AG04449 (cell line): ENCODE measurements at regions not wholly inside any gene's neighbourhood (a gene's known extent, or its start where the extent isn't known, plus 50 kb on each side); places are given as distances from the start of the nearest gene placed in this dataset.

ENCODE experiments used
- CTCF ChIA-PET: fragments of 350-600 bp; formaldehyde crosslinking; extraction: SDS; loops from one replicate; lab custom pipeline; 2021; ENCODE audit warnings: antibody characterized with exemption; lab: Yijun Ruan, JAX
- POLR2A ChIA-PET: fragments of 400-600, 350-600 bp; formaldehyde crosslinking; extraction: SDS; loops from one replicate; lab custom pipeline; 2020; ENCODE audit warnings: antibody characterized with exemption, inconsistent platforms; lab: Yijun Ruan, JAX
- DNase-seq: peaks from one replicate; pipeline ENCODE4 v3.0.0-alpha.2; 2010; ENCODE audit warnings: low read depth, low spot score
- H3K4me3 ChIP-seq: 2 replicates; pipeline ENCODE4 v1.5.1; 2011; ENCODE audit warnings: low read depth, mild to moderate bottlenecking, control low read depth, low read length
- CTCF ChIP-seq: IDR thresholded peaks from one replicate; pipeline ENCODE4 v1.5.1; 2011; ENCODE audit warnings: mild to moderate bottlenecking, moderate library complexity, low read length, control low read depth, inconsistent platforms; ENCODE audit not compliant: insufficient read depth; ENCODE audit errors: missing control alignments

DNA sequence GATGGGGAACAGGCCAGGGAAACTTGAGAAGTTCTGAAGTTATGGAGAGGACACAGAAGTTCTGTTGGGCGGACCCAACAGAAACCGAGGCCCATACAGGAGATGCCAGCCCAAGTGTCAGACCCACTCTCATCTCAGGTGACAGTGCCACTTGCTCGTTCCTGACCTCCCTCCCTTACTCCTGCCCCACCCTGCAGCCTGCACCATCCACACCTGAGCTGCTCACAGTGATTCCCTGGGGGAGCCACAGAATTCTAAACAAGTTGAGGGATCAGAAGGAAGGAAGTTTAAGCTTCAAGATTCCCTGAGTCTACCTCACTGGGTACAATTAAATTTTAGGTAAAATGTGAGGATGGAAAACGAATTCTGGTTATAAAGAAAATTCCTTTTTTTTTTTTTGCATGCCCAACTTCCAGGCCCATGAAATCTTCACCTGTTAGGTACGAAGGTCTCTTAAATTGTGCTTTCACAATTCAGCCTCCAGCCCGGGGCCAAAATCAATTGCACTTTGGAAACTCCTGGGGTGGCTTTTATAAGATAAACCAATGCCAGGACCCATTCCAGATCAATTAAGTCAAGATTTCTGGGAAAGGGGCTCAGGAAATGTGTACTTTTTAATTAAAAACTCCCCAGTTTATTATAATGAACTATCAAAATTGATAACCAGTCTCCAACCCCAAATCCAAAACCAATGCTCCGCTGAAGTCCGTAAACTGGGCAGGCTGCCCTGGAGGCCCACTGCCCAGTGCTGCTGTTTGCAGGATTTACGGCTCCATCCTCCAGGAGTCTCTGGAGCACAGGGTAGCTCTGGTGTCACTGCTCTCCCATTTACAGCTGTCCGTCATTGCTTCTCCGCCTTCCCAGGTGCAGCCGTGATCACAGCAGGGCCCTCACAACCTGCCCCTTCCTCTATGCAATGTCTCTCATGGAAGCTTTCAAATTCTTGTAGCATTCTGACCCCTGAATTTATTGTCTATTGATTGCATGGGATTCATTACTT, 643.5 kb downstream of the UQCRFS1 start:
- no peak overlapping the region for H3K4me3 ChIP-seq
- ChIA-PET POLR2A (no interaction called here), CTCF (no interaction called here)
- TF ChIP-seq CTCF: no peak
- no peak for DNase-seq

- no peak overlapping the region for H3K4me3 ChIP-seq
- CTCF ChIA-PET: no interaction called here
Measured at GRCh38 chr19:28567834-28568233, 645.1 kb downstream of the UQCRFS1 start.

GRCh38 chr19:28563964-28564921, 648.7 kb downstream of the UQCRFS1 start:
- no peak for TF ChIP-seq CTCF
- H3K4me3 ChIP-seq: no peak overlapping the region
- DNase-seq: no peak
- CTCF ChIA-PET: no interaction called here
- POLR2A ChIA-PET: no interaction called here

More at GRCh38 chr19:28567834-28568233, 645.1 kb downstream of the UQCRFS1 start:
- DNase-seq: no peak
- TF ChIP-seq CTCF: no peak
- POLR2A ChIA-PET: no interaction called here

- ChIA-PET POLR2A (no interaction called here), CTCF (no interaction called here)
- no peak overlapping the region for H3K4me3 ChIP-seq
- DNase-seq: no peak
- TF ChIP-seq CTCF: no peak
Measured at GRCh38 chr19:28560786-28561185, 652.2 kb downstream of the UQCRFS1 start.

GRCh38 chr19:28558783-28559182, 654.2 kb downstream of the UQCRFS1 start:
- DNase-seq: no peak
- H3K4me3 ChIP-seq: no peak overlapping the region
- TF ChIP-seq CTCF: no peak
- ChIA-PET POLR2A (no interaction called here), CTCF (no interaction called here)
